K562 (cell line): ENCODE measurements at regions not wholly inside any gene's neighbourhood (a gene's known extent, or its start where the extent isn't known, plus 50 kb on each side); places are given as distances from the start of the nearest gene placed in this dataset.

Experiments
- ATAC-seq: fragments of 200-7000 bp; cut with Tn5 transposase; 3 replicates; pipeline ENCODE4 v1.9.1; 2020; ENCODE audit warnings: moderate library complexity
- BruUV-seq: library from RNA; stranded (reverse); fragments of 400-500 nt; replicated peaks from 2 replicates; lab custom pipeline; 2021; lab: Mats Ljungman, UMichigan
- CTCF ChIA-PET: fragments of 300-600 bp; formaldehyde crosslinking; extraction: SDS; loops from one replicate; lab custom pipeline; 2021; ENCODE audit warnings: low intra/inter-chr PET ratio; lab: Yijun Ruan, JAX
- POLR2A ChIA-PET: fragments of 300-600, 350-650 bp; sonication (Branson Sonifier 250); formaldehyde crosslinking; extraction: SDS; loops from one replicate; lab custom pipeline; 2021; ENCODE audit warnings: antibody characterized with exemption, inconsistent platforms; lab: Yijun Ruan, JAX
- DNase-seq, 4 experiments: peaks; one replicate each; pipeline versions ENCODE4 v3.0.0 to v3.0.0-alpha.2; 2011 to 2018; ENCODE audit warnings: low spot score in 3 of 4, mixed read lengths in 3 of 4; ENCODE audit errors: extremely low read depth in 1 of 4
- FAIRE-seq: peaks from 2 replicates; lab custom pipeline; 2011; peaks lifted over from hg19 to GRCh38; lab: Jason Lieb, UNC
- H2AFZ ChIP-seq: 2 replicates; pipeline ENCODE4 v1.6.0; 2011; ENCODE audit warnings: low read depth, low read length, control low read depth, inconsistent platforms
- H3K27ac ChIP-seq: fragments of 200-600 bp; 3 replicates; pipeline ENCODE4 v1.8.0; 2011; ENCODE audit warnings: low read depth, mild to moderate bottlenecking, control low read depth, inconsistent platforms, low read length, moderate library complexity, mixed read lengths; ENCODE audit errors: extremely low read depth
- H3K27me3 ChIP-seq, 2 experiments: fragments of 300-600 bp in 1 of 2; 2 replicates in 1 of 2; 3 replicates in 1 of 2; pipeline versions ENCODE4 v1.6.0 to v1.8.0; 2011; ENCODE audit warnings: inconsistent platforms in 2 of 2, low read length in 2 of 2, mild to moderate bottlenecking in 1 of 2, mixed read lengths in 1 of 2, moderate library complexity in 1 of 2; ENCODE audit not compliant: control insufficient read depth in 2 of 2, insufficient read depth in 2 of 2
- H3K36me3 ChIP-seq: fragments of 300-600 bp; 3 replicates; pipeline ENCODE4 v1.8.0; 2011; ENCODE audit warnings: mild to moderate bottlenecking, low read length, inconsistent platforms; ENCODE audit not compliant: control insufficient read depth, insufficient read depth
- H3K4me1 ChIP-seq, 2 experiments: fragments of 200-600 bp in 1 of 2; replicated peaks in 1 of 2; 2 replicates in 1 of 2; 3 replicates in 1 of 2; pipeline versions ENCODE4 v1.5.1 to v1.8.0; 2011; ENCODE audit warnings: inconsistent platforms in 2 of 2, low read length in 2 of 2, mild to moderate bottlenecking in 1 of 2, mixed read lengths in 1 of 2, moderate library complexity in 1 of 2; ENCODE audit not compliant: control insufficient read depth in 2 of 2, insufficient read depth in 2 of 2
- H3K4me2 ChIP-seq: 2 replicates; pipeline ENCODE4 v1.6.1; 2011; ENCODE audit warnings: low read length, control low read depth, inconsistent platforms, mixed read lengths; ENCODE audit not compliant: insufficient read depth
- H3K4me3 ChIP-seq: fragments of 200-600 bp; sonication (generic), shearing (Covaris generic); 2 replicates; pipeline ENCODE4 v1.5.1; 2016; ENCODE audit warnings: control low read depth, inconsistent platforms
- H3K79me2 ChIP-seq: fragments of 200-600 bp; 3 replicates; pipeline ENCODE4 v1.8.0; 2011; ENCODE audit warnings: low read length, inconsistent platforms; ENCODE audit not compliant: control insufficient read depth, insufficient read depth
- H3K9ac ChIP-seq, 2 experiments: 2 replicates each; pipeline versions ENCODE4 v1.6.0 to v1.6.1; 2011; ENCODE audit warnings: low read depth in 2 of 2, low read length in 2 of 2, control low read depth in 1 of 2, inconsistent platforms in 1 of 2, mild to moderate bottlenecking in 1 of 2, mixed read lengths in 1 of 2; ENCODE audit not compliant: insufficient read depth in 1 of 2
- H3K9me1 ChIP-seq: one replicate; pipeline ENCODE4 v1.6.0; 2011; ENCODE audit warnings: inconsistent platforms, mild to moderate bottlenecking, low read length, moderate library complexity; ENCODE audit not compliant: control insufficient read depth, insufficient read depth
- H3K9me3 ChIP-seq: replicated peaks from 2 replicates; pipeline ENCODE4 v1.5.1; 2011; ENCODE audit warnings: low read depth, low read length, inconsistent platforms; ENCODE audit not compliant: control insufficient read depth, insufficient read depth
- H4K20me1 ChIP-seq: replicated peaks from 2 replicates; pipeline ENCODE4 v1.6.1; 2011; ENCODE audit warnings: low read length, inconsistent platforms, mixed read lengths; ENCODE audit not compliant: control insufficient read depth, insufficient read depth
- BRD9 ChIP-seq: fragments of 450-650 bp; IDR thresholded peaks from 2 replicates; pipeline ENCODE4 v1.6.1; 2018; ENCODE audit warnings: low read depth; ENCODE audit not compliant: partially characterized antibody
- CBX1 ChIP-seq: sonication (generic); IDR thresholded peaks from 2 replicates; pipeline ENCODE4 v1.6.1; 2016; ENCODE audit warnings: antibody characterized with exemption, low read depth, mild to moderate bottlenecking
- E2F3 ChIP-seq: fragments of 250-450 bp; sonication (Bioruptor Pico); IDR thresholded peaks from 2 replicates; pipeline ENCODE4 v1.4.0; 2020; ENCODE audit warnings: mild to moderate bottlenecking
- HEY1 ChIP-seq: fragments of 250-450 bp; sonication (Bioruptor Pico); IDR thresholded peaks from 2 replicates; pipeline ENCODE4 v1.5.0; 2020; ENCODE audit warnings: mild to moderate bottlenecking, moderate library complexity, borderline replicate concordance
- LARP7 ChIP-seq: fragments of 450-650 bp; IDR thresholded peaks from 2 replicates; pipeline ENCODE4 v1.6.1; 2016
- NR4A1 ChIP-seq, 2 experiments: fragments of 250-450 bp in 1 of 2; fragments of 450-650 bp in 1 of 2; sonication (Bioruptor Pico) in 1 of 2; IDR thresholded peaks; 2 replicates each; pipeline versions ENCODE4 v1.4.0 to v1.6.1; 2016 to 2020; ENCODE audit warnings: mild to moderate bottlenecking in 2 of 2, missing compliant biosample characterization in 1 of 2, missing genetic modification characterization in 1 of 2, moderate library complexity in 1 of 2
- PCBP1 ChIP-seq: fragments of 200-400 bp; formaldehyde crosslinking; IDR thresholded peaks from 2 replicates; pipeline ENCODE4 v1.6.1; 2018; ENCODE audit warnings: mild to moderate bottlenecking, low read depth, low read length; ENCODE audit not compliant: poor library complexity, severe bottlenecking
- SAP30 ChIP-seq: fragments of 200-600 bp; sonication (generic); IDR thresholded peaks from 2 replicates; pipeline ENCODE4 v1.6.1; 2012; ENCODE audit warnings: borderline replicate concordance, low read depth, mild to moderate bottlenecking, moderate library complexity, low read length, control low read depth, inconsistent platforms; ENCODE audit not compliant: insufficient read depth, poor library complexity, severe bottlenecking
- TSC22D4 ChIP-seq: fragments of 450-650 bp; IDR thresholded peaks from 2 replicates; pipeline ENCODE4 v1.6.1; 2016; ENCODE audit warnings: missing genetic modification characterization, missing biosample characterization, control low read depth
- ZBTB8A ChIP-seq: fragments of 450-650 bp; IDR thresholded peaks from 2 replicates; pipeline ENCODE4 v1.6.1; 2018; ENCODE audit warnings: mild to moderate bottlenecking, moderate library complexity; ENCODE audit not compliant: partially characterized antibody
- ZNF699 ChIP-seq: fragments of 250-450 bp; sonication (Bioruptor Pico); IDR thresholded peaks from 2 replicates; pipeline ENCODE4 v1.8.0; 2021; ENCODE audit warnings: mild to moderate bottlenecking, moderate library complexity; ENCODE audit not compliant: insufficient replicate concordance
- WGBS: fragments of 100-300 bp; shearing (Covaris generic); methylation state at CpG from one replicate; pipeline ENCODE4 v1.1.6; 2016; ENCODE audit warnings: low coverage, mixed read lengths; ENCODE audit not compliant: insufficient coverage; ENCODE audit errors: missing lambda C conversion rate; 5-methylcytosine and 5-hydroxymethylcytosine counted together
- in situ Hi-C: fragments of 300-500 bp; cut with MboI; formaldehyde crosslinking; loops from 4 replicates; pipeline ENCODE4 v1.15.0; 2018; ENCODE audit warnings: inconsistent platforms, mixed read lengths
- intact Hi-C: fragments of 100-400 bp; cut with micrococcal nuclease; formaldehyde crosslinking; loops from 2 replicates; pipeline ENCODE4 v1.14.2; 2022
- TF ChIP-seq, protein P1 (sequence below): fragments of 250-450 bp; sonication (Bioruptor Pico); IDR thresholded peaks from 2 replicates; pipeline ENCODE4 v1.4.0; 2020

DNA sequence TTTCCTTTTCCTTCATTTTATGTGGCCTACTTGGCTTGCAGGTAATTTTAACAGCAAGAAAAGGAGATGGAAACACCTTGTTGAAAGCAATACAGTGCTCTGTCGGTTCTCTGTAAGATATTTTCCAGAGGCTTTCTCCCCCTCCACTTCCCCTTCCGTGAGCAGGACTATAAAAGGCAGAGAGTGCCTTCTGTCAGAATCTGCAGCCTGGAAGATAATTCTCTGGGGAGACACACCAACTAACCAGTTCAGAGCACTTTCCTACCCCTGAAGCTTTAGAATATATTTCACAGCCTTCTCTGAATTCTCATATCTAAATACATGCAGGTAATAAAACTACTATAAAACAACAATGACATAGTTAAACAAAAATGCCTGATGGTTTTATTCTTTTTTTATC, 141.1 kb downstream of the IDS start:
- FAIRE-seq (no peak), ATAC-seq (no peak), DNase-seq (no peak)
- WGBS: 0% methylated on average over 2 of the region's 2 CpGs
- CTCF ChIA-PET: no interaction called here
- no peak overlapping the region for H2AFZ ChIP-seq
- H3K9ac ChIP-seq: no peak overlapping the region
- no TSS peak for BruUV-seq
- H3K27ac ChIP-seq: no peak overlapping the region
- H3K9me3 ChIP-seq: no peaks in the 10 kb centered on the region
- TF ChIP-seq E2F3 (CRISPR knock-in tag) (no peak), CBX1 (no peak)
- intact Hi-C loops (no loop called here), in situ Hi-C loops (no loop called here)
- H3K4me3 ChIP-seq: no peak overlapping the region
- H3K4me1 ChIP-seq: no peaks in the 10 kb centered on the region
- no peaks in the 10 kb centered on the region for H3K9me1 ChIP-seq
- no peaks in the 10 kb centered on the region for H4K20me1 ChIP-seq
- H3K27me3 ChIP-seq: no peaks in the 10 kb centered on the region
- H3K4me2 ChIP-seq: no peak overlapping the region
- POLR2A ChIA-PET: no interaction called here
- no peaks in the 10 kb centered on the region for H3K79me2 ChIP-seq
- no peaks in the 10 kb centered on the region for H3K36me3 ChIP-seq

DNA sequence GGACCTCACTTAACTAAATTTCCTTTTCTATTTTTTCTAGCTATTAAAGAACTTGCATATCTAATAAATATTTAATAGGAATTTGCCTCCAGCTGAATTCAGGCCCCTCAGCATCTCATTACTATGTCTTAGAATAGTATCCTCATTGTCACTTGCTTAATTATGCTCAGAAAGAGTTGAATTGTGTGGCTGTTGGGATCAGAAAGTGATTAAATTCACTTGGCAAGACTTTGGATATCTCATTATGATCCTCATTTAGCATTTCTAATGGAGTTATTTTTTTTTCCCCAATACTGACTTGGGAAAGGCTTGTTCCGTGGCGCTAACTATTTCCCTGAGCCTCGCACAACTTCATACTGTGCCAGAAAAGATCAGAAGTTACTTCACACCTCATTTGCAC, 158.8 kb downstream of the IDS start:
- H3K79me2 ChIP-seq: no peaks in the 10 kb centered on the region
- intact Hi-C loops (no loop called here), in situ Hi-C loops (no loop called here)
- no peak overlapping the region for H3K9ac ChIP-seq
- ChIA-PET CTCF (no interaction called here), POLR2A (no interaction called here)
- H3K9me3 ChIP-seq: no peaks in the 10 kb centered on the region
- no peak for ATAC-seq
- no peaks in the 10 kb centered on the region for H3K9me1 ChIP-seq
- no peak overlapping the region for H2AFZ ChIP-seq
- no peak overlapping the region for H3K27ac ChIP-seq
- BruUV-seq: no TSS peak
- H3K4me1 ChIP-seq: no peaks in the 10 kb centered on the region
- no peaks in the 10 kb centered on the region for H4K20me1 ChIP-seq
- no peaks in the 10 kb centered on the region for H3K27me3 ChIP-seq
- DNase-seq: no peak
- FAIRE-seq: no peak
- no peak overlapping the region for H3K4me2 ChIP-seq
- H3K4me3 ChIP-seq: no peak overlapping the region
- no peaks in the 10 kb centered on the region for H3K36me3 ChIP-seq
- WGBS: 0% methylated on average over 3 of the region's 3 CpGs
- TF ChIP-seq LARP7 (no peak), TSC22D4 (no peak), NR4A1 (CRISPR knock-in tag; IDR thresholded peaks at IDR 0.05) (no peak), NR4A1 (tag; IDR thresholded peaks at IDR 0.05) (no peak), SAP30 (no peak), ZNF699 (CRISPR knock-in tag) (no peak), ZBTB8A (no peak), HEY1 (CRISPR knock-in tag) (no peak), BRD9 (no peak), PCBP1 (no peak)
- TF ChIP-seq, protein P1, sequence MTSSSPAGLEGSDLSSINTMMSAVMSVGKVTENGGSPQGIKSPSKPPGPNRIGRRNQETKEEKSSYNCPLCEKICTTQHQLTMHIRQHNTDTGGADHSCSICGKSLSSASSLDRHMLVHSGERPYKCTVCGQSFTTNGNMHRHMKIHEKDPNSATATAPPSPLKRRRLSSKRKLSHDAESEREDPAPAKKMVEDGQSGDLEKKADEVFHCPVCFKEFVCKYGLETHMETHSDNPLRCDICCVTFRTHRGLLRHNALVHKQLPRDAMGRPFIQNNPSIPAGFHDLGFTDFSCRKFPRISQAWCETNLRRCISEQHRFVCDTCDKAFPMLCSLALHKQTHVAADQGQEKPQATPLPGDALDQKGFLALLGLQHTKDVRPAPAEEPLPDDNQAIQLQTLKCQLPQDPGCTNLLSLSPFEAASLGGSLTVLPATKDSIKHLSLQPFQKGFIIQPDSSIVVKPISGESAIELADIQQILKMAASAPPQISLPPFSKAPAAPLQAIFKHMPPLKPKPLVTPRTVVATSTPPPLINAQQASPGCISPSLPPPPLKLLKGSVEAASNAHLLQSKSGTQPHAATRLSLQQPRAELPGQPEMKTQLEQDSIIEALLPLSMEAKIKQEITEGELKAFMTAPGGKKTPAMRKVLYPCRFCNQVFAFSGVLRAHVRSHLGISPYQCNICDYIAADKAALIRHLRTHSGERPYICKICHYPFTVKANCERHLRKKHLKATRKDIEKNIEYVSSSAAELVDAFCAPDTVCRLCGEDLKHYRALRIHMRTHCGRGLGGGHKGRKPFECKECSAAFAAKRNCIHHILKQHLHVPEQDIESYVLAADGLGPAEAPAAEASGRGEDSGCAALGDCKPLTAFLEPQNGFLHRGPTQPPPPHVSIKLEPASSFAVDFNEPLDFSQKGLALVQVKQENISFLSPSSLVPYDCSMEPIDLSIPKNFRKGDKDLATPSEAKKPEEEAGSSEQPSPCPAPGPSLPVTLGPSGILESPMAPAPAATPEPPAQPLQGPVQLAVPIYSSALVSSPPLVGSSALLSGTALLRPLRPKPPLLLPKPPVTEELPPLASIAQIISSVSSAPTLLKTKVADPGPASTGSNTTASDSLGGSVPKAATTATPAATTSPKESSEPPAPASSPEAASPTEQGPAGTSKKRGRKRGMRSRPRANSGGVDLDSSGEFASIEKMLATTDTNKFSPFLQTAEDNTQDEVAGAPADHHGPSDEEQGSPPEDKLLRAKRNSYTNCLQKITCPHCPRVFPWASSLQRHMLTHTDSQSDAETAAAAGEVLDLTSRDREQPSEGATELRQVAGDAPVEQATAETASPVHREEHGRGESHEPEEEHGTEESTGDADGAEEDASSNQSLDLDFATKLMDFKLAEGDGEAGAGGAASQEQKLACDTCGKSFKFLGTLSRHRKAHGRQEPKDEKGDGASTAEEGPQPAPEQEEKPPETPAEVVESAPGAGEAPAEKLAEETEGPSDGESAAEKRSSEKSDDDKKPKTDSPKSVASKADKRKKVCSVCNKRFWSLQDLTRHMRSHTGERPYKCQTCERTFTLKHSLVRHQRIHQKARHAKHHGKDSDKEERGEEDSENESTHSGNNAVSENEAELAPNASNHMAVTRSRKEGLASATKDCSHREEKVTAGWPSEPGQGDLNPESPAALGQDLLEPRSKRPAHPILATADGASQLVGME (CRISPR knock-in tag): no peak
